Activated CD8-positive, alpha-beta memory T cell treated with anti-CD3 and anti-CD28 coated beads, Interleukin-2, amount 50 U/mL, for 1 hour (primary cell): ENCODE measurements at regions not wholly inside any gene's neighbourhood (a gene's known extent, or its start where the extent isn't known, plus 50 kb on each side); places are given as distances from the start of the nearest gene placed in this dataset.
"Not testable (repeated sequence)": the region's sequence is repeated elsewhere in the genome, so short reads cannot be mapped to it uniquely, and the experiment has no call there.

Source experiments
- DNase-seq: peaks from one replicate; pipeline ENCODE4 v3.0.0-alpha.2; 2020; ENCODE audit errors: extremely low read depth

DNA sequence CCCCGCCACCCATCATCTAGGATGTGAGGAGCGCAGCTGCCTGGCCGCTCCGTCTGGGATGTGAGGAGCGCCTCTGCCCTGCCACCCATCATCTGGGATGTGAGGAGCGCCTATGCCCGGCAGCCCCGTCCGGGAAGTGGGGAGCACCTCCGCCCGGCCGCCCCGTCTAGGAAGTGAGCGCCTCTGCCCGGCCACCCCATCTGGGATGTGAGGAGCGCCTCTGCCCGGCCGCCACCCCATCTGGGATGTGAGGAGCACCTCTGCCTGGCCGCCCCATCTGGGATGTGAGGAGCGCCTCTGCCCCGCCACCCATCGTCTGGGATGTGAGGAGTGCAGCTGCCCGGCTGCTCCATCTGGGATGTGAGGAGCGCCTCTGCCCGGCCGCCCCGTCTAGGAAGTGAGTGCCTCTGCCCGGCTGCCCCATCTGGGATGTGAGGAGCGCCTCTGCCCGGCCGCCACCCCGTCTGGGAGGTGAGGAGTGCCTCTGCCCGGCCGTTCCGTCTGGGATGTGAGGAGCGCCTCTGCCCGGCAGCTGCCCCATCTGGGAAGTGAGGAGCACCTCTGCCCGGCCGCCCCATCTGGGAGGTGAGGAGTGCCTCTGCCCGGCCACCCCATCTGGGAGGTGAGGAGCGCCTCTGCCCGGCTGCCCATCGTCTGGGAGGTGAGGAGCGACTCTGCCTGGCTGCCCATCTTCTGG lies 1086.5 kb downstream of the TYW1 start:
- DNase-seq = not testable (repeated sequence)

GRCh38 chr7:68087401-68087800 lies 1090.8 kb downstream of the TYW1 start:
- no peak for DNase-seq

DNA sequence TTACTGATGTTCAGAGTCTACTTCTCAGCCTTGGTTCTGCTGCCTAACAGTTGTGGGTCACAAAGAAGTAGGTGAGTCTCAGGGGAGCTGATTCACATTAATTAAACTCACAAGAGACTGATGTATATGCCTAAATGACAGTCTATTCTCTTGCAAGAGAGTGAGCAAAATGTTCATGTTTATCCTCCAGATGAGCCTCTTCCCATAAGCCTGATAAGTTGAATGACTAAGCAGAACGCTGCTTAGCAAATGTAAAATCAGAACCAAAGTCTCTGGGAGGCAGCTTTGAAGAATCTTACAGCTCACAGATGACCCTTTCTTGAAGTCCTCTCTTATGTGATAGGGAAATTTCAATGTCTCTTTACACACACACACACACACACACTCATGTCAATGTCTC lies 1092.2 kb downstream of the TYW1 start:
- no peak for DNase-seq

- DNase-seq = not testable (repeated sequence)
Observed at GRCh38 chr7:68090256-68090655, 1093.6 kb downstream of the TYW1 start.

DNA sequence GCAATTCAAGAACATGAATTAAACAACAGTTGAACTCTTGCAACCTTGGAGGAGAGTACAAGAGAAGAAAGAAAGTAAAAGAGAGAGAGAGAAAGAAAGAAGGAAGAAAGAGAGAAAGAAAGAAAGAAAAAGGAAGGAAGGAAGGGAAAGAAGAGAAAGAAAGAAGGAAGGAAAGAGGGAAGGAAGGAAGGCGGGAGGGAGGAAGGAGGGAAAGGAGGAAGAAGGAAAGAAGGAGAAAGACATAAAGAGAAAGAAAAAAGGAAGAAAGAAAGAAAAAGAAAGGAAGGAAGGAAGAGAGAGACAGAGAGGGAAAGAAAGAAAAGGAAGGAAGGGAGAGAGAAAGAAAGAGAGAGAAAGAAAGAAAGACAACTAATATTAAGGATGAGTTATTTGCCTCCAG lies 1106.7 kb downstream of the TYW1 start:
- DNase-seq = no peak

DNA sequence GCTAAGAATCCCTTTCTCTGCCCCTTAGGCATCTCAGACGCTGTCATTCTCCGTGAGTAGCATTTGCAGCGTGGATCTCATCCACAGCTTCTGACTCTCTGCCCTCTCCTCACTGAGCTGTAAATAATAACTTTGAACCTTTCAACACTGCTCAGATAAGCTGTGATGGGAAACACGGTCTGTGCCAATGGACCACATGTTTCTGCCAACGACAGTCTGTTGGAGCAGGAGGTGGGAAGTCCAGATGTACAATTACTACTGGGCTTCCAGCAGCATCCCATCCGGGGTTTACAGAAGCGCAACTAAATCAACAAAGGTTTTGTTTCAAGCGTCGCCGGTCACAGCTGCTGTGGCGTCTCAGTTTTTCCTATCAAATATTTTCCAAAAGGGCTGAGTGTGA lies 1110.6 kb downstream of the TYW1 start:
- no peak for DNase-seq

DNA sequence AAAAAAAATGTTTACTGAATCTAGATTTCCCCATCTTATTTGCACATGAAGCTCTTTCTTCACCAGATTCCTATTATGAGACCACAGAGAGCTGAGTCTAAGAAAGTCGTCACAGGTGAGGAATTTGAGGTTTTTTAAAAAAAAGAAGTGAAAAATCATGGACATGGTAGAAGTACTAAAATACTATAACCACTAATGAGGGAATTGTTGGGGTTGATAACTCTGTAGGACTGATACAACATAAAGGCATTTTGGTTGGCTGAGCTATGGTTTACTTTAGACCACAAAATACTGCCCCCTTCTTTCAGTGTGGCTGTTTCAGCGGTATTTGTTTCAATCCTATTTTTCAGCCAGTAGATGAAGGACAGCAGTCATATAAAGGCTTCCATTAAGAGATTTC lies 1111.3 kb downstream of the TYW1 start:
- DNase-seq = no peak

DNA sequence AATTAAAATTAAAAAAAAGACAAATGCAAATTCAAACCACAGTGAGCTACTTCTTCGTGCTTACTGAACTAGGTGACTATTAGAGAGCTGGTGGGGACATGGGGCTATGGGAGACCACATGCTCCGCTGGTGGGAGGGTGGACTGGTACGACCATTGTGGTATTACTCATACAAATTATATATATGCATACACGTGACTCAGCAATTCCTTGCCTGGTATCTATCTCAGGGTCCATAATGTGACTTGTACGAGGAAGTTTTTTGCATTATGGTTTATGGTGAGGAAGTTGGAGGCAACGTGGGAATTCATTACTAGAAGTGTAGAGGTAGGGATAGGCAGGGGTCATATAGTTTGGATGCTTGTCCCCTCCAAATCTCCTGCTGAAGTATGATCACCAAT lies 1112.7 kb downstream of the TYW1 start:
- DNase-seq = no peak

- no peak for DNase-seq
Observed at GRCh38 chr7:68119411-68119810, 1122.8 kb downstream of the TYW1 start.

DNA sequence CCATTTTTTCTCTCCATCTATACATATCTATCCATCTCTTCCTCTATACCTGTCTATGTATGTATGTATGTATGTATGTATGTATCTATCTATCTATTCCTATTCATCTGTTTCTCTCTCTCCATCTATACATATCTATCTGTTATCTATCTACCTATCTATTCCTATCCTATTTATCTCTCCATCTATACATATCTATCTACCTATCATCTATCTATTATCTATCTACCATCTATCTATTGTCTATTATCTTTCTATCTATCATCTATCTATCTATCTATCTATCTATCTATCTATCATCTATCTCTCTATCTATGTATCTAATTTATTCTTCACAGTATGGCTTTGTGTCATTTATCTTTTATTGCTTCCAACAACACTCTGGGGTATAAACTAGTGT lies 1124.4 kb downstream of the TYW1 start:
- no peak for DNase-seq

- no peak for DNase-seq
Observed at GRCh38 chr7:68121655-68122054, 1125.0 kb downstream of the TYW1 start.

- DNase-seq = no peak
Observed at GRCh38 chr7:68122801-68123200, 1126.2 kb downstream of the TYW1 start.

DNA sequence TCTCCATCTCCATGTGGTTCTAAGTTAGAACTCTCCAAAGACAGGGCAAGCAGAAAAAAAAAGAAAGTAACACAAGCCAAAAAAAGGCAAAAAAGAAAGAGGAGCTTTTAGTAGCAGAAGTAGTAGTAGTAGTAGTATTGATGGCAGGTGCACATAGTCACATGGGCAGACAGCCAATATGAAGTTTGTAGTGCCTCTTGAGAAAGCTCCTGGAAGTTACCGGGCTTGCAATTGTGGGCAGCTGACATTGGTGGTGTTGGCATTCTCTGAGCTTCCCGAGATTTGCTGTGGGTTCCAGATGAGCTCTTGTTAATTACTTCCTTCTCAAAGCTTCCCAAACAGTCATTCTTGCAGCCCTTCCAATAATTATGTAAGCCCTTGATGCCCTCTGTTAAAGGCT lies 1128.5 kb downstream of the TYW1 start:
- no peak for DNase-seq

DNA sequence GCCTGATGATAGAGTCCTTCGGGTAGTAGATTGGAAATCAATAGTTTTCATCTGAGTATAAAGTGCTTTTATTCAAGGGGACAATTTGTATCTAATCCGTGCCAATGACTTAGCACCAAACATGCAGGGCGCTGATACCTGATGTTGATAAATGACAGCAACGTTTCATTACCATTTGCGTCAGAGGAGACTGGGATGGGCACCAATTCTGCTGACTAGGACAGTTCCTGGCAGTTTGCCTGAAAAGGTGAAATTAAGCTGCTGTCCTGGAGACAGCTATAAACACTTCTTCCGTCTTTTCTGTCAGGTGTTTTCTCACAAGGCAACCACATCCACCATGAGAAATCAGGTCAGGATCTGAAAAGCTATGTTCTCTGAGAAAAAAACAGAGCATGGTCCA lies 1136.4 kb downstream of the TYW1 start:
- no peak for DNase-seq

DNA sequence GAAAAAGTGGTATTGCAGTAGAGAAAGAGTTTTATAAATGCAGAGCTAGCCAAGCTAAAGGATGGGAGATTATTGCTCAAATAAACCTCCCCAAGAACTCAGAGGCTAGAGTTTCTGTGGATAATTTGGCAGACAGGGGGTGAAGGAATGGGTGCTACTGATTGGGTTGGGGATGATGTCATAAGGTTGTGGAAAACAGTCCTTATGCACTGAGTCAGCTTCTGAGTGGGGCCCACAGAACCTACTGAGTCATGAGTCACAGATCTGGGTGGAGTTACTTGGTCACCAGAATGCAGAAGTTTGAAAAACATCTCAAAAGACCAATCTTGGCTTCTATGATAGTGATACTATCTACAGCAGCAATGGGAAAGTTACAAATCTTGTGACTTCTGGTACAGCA lies 1146.7 kb downstream of the TYW1 start:
- DNase-seq = no peak

DNA sequence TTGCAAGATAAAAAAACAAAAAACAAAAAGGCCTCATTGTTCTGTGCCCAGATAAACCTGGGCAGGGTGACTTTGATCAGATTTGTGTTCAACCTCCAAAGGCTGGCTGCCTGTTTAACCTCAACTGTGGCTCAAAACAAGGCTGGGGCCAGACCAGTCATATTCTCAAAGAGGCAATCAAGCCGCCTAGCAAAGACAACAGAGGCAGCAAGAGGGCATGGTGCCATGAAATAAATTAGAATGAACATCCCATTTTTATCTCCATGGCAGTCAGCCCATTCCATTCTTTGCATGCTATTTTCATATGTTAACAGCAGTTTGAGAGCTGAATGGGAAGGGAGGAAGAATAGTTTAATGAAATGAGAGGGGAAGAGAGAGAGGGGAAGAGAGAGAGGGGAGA lies 1150.3 kb downstream of the TYW1 start:
- DNase-seq = no peak

DNA sequence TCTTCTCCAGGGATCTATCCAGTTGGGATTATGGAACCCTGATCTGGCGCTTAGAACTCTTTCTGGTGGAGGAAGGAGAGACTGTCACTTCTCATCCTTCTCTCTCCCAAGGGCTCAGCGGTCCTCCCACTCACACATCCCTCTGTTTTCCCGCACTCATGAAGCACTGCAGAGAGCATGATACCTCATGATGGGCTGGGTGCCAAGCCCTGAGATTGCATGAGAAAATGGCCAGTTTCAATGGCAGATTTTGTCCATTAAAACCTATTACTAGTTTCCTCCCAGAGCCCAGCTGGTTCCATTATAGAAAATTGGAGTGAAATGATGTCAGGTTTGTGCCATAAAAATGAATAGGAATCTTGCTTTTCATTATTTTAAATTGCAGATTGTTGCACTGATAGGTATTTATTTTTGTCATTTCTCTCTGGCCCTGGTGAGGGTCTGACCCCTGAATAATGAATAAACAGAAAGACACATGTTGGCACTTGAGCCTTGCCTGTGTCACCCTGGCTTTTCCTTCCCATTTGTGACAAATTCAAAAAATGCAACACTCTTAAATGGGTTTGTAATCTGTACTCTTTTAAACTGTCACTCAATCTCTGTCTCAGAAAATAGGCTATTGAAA lies 1151.1 kb downstream of the TYW1 start:
- DNase-seq = no peak

GRCh38 chr7:68148440-68148839 lies 1151.8 kb downstream of the TYW1 start:
- DNase-seq = no peak

- no peak for DNase-seq
Observed at GRCh38 chr7:68152205-68152604, 1155.6 kb downstream of the TYW1 start.

DNA sequence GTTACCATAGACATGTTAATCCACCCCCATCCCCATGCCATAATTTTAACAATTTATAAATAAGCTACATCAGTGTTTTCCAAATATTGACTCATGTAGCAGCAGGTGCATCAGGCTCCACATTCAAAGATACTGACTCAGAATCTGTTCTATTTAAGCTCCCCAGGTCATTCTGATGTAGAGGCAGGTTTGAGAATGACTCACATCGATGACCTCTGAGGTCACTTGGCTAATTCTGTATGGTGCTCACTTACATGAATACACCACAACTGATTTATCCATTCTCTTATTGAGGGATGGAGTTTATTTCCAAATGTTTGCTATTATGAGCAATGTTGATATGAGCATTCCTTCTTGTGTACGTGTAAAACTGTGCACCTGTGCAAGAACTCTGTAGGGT lies 1159.0 kb downstream of the TYW1 start:
- no peak for DNase-seq

DNA sequence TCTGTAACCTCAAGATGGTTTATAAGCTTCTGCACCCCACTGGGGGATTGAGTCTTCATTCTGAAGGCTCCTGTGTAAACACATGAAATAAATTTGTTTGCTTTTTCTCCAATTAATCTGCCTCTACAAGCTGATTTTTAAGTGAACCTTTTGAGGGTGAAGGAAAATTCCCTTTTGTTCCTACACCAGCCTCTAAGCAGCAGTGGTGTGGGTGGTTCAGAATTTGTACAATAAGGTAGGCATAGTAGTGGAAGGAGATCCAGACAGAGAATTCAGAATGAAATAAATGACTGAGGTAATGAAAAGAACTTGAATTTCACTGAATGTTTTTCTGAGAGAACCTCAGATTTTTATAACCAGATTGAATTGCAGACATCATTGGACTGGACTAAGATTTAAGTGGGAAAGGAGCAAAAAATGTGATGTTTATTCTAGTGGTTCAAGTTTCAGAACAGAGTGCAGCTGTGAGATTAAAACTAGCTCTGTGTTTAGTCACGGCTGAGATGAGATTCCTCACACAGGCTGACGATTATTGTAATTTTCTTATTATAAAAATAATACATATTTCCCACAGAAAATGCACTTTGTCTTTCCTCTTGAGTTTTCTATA lies 1162.2 kb downstream of the TYW1 start:
- DNase-seq = no peak

DNA sequence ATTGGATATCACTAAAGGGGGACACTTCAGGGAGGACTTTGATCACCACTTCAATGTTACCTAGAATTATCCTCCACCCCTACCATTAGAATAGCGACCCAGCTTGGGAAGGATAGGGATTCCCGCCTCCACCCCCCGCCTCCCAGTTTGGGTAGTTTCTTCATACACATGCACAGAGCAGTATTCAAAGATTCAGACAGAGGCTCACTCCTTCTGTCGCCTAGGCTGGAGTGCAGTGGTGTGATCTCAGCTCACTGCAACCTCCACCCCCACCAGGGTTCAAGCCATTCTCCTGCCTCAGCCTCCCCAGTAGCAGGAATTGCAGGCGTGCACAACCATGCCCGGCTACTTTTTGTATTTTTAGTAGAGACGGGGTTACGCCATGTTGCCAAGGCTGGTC lies 1166.1 kb downstream of the TYW1 start:
- no peak for DNase-seq

DNA sequence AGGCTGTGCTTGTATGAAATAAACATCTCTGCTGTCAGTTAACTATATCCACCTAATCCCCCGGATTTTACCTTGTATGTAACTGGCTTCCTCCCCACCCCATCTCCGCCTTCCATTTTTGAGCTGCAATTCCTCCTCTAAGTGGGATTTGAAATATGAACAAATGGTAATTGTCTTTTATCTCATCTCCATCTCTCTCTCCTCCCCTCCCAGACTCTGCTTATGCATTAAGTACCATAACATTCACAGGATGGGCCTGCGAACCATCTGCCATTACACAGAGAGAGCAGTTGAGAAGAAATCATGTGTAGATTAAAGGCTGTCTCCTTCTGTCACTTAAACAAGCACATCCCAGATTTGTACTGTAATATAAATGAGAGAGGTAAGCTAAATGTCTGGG lies 1169.9 kb downstream of the TYW1 start:
- DNase-seq = no peak

DNA sequence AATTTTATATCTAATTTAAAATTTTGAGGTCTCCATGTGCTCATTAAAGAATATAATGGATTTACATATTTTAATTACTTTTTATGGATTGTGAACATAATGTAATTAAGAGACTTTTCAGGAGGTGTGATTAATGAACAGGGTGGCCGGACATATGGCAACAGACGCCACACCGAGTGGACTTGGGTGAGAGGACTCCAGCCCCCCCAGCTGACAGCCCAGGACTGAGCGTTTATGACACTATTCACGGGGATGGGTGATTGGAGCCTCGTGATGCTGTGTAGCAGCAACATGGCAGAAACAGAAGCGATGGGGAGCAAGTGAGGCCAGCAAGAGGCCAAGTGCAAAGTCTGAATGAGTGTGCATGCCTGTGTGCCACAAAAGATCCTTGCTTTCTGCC lies 1176.9 kb downstream of the TYW1 start:
- DNase-seq = no peak
